PFSK-1 (cell line): ENCODE measurements at regions not wholly inside any gene's neighbourhood (a gene's known extent, or its start where the extent isn't known, plus 50 kb on each side); places are given as distances from the start of the nearest gene placed in this dataset.

ENCODE experiments used
- FOXP2 ChIP-seq: optimal IDR thresholded peaks from 2 replicates; pipeline ENCODE3; 2011; ENCODE audit warnings: borderline replicate concordance, control low read depth, inconsistent platforms; ENCODE audit not compliant: insufficient read depth; ENCODE audit errors: extremely low read length, extremely low read depth
- POLR2AphosphoS5 ChIP-seq: IDR thresholded peaks from 2 replicates; pipeline ENCODE4 v1.6.1; 2012; ENCODE audit warnings: low read depth, mild to moderate bottlenecking, control low read depth, low read length, moderate library complexity
- REST ChIP-seq, 2 experiments: IDR thresholded peaks; 2 replicates each; pipeline versions ENCODE4 v1.6.1 to v1.8.0; 2011 to 2012; ENCODE audit warnings: low read depth in 2 of 2, low read length in 2 of 2, control low read depth in 1 of 2, inconsistent platforms in 1 of 2, mild to moderate bottlenecking in 1 of 2, moderate library complexity in 1 of 2; ENCODE audit not compliant: insufficient read depth in 1 of 2
- SIN3A ChIP-seq: IDR thresholded peaks from 2 replicates; pipeline ENCODE4 v1.6.1; 2012; ENCODE audit warnings: mild to moderate bottlenecking, low read length, moderate library complexity, borderline replicate concordance; ENCODE audit not compliant: insufficient read depth
- TAF1 ChIP-seq: IDR thresholded peaks from 2 replicates; pipeline ENCODE4 v1.6.1; 2012; ENCODE audit warnings: low read length, control low read depth, borderline replicate concordance; ENCODE audit not compliant: insufficient read depth

- TF ChIP-seq FOXP2: no peak
- TF ChIP-seq TAF1: no peak
- no peak for TF ChIP-seq REST (IDR thresholded peaks at IDR 0.05; ENCODE audit: insufficient read depth in 1 of 2, low read depth in 2 of 2, low read length in 2 of 2)
- TF ChIP-seq SIN3A: no peak
- no peak for TF ChIP-seq POLR2AphosphoS5
Observed at GRCh38 chr17:79414063-79414792, 196.6 kb downstream of the RBFOX3 start.

- TF ChIP-seq TAF1: no peak
- no peak for TF ChIP-seq FOXP2
- TF ChIP-seq SIN3A: no peak
- TF ChIP-seq POLR2AphosphoS5: no peak
Observed at GRCh38 chr17:79413611-79414010, 197.2 kb downstream of the RBFOX3 start.

DNA sequence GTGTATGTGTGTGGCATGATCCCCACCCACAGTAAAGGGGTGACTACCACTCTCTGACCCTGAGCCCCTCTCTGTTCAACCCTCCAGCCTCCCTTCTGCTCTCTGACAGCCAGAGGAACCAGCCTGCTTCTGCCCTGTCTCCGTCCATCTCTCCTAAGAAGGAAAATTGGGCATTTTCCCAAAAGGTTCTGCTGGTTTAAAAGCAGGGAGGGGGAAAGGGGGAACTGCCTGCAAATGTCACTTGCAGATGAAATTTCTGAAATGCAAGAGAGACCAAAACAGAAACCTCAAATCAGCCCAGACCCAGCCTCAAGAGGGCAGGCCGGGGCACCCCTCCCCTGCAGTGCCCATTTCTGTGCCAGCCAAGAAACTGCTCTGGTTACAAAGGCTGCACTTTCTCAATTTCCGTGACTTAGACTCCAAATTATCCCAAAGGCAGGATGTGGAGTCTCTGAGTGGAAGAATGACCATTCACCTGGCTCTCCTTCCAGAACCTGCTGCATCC is 197.9 kb downstream of the RBFOX3 start:
- TF ChIP-seq TAF1 (no peak), REST (IDR thresholded peaks at IDR 0.05; ENCODE audit: insufficient read depth in 1 of 2, low read depth in 2 of 2, low read length in 2 of 2) (no peak), FOXP2 (no peak), SIN3A (no peak), POLR2AphosphoS5 (no peak)

DNA sequence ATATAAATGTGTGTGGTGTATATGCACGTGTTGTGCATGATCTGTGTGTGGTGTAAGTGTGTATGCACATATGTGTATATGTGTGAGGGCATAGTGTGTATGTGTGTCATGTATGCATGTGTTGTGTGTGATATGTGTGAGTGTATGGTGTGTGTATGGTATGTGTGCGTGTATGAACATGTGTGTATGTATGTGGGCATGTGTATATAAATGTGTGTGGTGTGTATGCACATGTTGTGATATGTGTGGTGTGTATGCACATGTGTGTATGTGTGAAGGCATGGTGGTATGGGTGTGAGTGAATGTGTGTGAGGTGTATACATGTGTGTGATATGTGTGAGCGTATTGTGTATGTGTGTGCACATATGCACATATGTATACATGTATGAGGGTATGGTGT is 198.7 kb downstream of the RBFOX3 start:
- TF ChIP-seq SIN3A (no peak), FOXP2 (no peak), REST (IDR thresholded peaks at IDR 0.05; ENCODE audit: insufficient read depth in 1 of 2, low read depth in 2 of 2, low read length in 2 of 2) (no peak), POLR2AphosphoS5 (no peak), TAF1 (no peak)

DNA sequence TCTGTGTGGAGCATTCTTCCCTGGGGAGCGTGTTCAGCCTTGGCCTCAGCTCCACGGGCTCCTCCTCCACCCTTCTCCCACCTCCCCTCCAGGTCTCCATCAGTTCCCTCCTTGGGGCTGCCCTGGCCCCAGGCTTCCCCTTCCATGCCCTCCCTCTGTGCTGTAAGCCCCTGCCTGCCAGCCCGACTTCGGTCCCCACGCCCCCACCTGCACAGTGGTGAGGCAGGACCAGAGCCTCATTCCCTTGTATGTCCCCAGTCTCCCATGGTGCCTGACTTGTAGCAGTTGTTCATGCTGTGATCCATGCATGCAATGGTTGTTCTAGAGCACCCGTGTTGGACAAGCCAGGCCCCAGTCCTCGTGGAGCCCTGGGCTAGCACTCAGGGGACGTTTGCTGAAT is 199.4 kb downstream of the RBFOX3 start:
- TF ChIP-seq POLR2AphosphoS5: no peak
- no peak for TF ChIP-seq SIN3A
- no peak for TF ChIP-seq FOXP2
- TF ChIP-seq REST (IDR thresholded peaks at IDR 0.05; ENCODE audit: insufficient read depth in 1 of 2, low read depth in 2 of 2, low read length in 2 of 2): no peak
- no peak for TF ChIP-seq TAF1
